HG03064 (cell line): ENCODE measurements at regions not wholly inside any gene's neighbourhood (a gene's known extent, or its start where the extent isn't known, plus 50 kb on each side); places are given as distances from the start of the nearest gene placed in this dataset.
"Not testable (repeated sequence)": the region's sequence is repeated elsewhere in the genome, so short reads cannot be mapped to it uniquely, and the experiment has no call there.

Experiments
- ATAC-seq: cut with Tn5 transposase; IDR thresholded peaks from one replicate; pipeline ENCODE4 v1.9.1; 2021; ENCODE audit warnings: low read depth; ENCODE audit not compliant: unreplicated experiment

DNA sequence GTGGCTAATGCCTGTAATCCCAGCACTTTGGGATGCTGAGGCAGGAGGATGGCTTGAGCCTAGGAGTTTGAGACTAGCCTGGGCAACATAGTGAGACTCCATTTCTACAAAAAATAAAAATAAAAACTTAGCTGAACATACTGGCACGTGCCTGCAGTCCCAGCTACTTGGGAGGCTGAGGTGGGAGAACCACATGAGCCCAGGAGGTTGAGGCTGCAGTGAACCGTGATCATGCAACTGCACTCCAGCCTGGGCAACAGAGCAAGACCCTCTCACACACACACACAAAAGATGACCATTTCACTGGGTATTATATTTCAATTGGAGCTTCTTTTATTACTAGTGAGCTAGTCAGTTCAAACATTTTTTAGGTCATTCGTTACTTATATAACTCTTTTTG lies 116.9 kb upstream of the SLC35F3 start:
- no peak for ATAC-seq

GRCh38 chr1:233788687-233789086 lies 115.8 kb upstream of the SLC35F3 start:
- no peak for ATAC-seq

GRCh38 chr1:233790121-233790520 lies 114.4 kb upstream of the SLC35F3 start:
- ATAC-seq = no peak

GRCh38 chr1:233790662-233791371 lies 113.7 kb upstream of the SLC35F3 start:
- peak; percentile 91 for ATAC-seq

DNA sequence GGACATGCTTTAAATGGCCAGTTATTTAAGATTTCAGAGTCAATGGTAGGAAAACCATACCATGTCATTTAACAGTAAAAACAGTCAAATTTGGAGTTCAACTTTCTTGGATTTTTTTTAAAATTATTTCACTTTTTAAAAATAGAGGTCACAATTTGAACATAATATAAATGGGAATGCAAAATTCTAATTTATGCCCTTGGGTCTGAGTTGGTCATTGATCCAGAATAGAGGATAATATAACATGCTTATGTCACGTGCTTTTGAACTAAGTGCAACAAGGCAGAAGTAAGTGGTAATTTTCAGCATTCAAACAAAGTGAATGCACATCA lies 113.1 kb upstream of the SLC35F3 start:
- ATAC-seq = no peak

DNA sequence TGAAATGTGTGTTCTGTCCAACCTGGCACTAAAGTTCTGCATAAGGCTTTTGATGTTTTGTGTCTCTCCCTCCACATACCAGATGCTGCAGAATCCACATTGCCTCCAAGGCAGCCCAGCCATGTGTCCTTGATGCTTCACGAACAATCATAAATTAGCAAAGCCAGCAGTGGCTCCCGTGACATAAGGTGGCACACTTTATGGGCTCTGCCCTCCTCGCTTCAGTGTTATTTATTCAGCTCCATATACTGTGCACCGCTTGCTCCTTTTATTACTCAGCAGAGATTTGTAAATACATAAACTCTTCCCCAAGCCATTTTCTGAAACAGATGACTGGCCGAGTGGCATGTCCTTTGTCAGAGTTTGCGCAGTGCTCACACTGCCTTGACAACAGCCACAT lies 112.8 kb upstream of the SLC35F3 start:
- ATAC-seq = no peak

DNA sequence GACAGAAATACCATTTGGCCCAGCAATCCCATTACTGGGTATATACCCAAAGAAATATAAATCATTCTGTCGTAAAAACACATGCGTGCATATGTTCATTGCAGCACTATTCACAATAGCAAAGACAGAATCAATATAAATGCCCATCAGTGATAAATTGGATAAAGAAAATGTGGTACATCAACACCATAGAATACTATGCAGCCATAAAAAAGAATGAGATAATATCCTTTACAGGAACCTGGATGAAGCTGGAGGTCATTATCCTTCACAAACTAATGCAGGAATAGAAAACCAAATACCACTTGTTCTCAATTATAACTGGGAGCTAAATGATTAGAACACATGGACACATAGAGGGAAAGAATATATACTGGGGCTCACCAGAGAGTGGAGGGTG lies 109.6 kb upstream of the SLC35F3 start:
- ATAC-seq = no peak

- no peak for ATAC-seq
These were observed 108.2 kb upstream of the SLC35F3 start for GRCh38 chr1:233796146-233796783.

- ATAC-seq = no peak
These were observed 101.9 kb upstream of the SLC35F3 start for GRCh38 chr1:233802611-233803010.

GRCh38 chr1:233805786-233806185 lies 98.7 kb upstream of the SLC35F3 start:
- ATAC-seq = no peak

- ATAC-seq = no peak
These were observed 89.1 kb upstream of the SLC35F3 start for GRCh38 chr1:233815357-233815756.

DNA sequence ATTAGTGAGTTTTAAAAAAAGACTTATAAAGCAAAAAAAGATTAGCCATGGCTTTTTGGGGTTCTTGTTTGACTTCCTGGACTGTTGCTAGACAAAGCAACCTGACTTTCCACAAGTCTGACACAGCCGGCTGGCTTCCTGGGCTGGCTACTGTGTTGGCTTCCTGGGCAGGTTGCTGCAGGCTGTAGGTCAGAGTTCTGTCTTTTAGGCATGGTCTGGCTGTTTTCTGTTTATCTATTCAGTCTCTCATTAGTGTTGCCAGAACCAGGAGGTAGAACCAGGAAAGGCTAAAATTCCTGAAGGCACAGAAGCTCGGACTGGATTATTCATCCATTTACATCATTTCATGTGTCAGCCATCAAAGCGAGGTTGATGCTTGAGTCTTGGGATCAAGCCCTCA lies 88.6 kb upstream of the SLC35F3 start:
- no peak for ATAC-seq

DNA sequence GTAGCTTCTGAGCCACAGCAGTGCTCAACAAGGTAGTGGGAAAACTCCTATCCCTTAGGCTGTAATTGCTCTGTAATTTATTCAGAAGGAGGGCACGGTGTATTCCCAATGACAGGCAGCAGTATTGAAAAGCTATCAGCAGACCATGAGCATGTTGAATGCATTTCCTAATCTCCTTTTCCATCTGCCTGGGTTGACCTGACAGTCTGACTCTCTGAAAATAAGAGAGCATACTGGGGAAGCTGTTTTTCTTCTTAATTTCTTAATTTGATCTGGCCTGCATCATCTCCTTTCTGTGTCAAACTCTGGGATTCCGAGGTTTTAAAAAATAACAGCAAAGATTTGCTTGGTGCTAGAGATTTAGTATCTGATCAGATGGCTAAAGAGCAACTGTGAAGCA lies 88.1 kb upstream of the SLC35F3 start:
- ATAC-seq = no peak

DNA sequence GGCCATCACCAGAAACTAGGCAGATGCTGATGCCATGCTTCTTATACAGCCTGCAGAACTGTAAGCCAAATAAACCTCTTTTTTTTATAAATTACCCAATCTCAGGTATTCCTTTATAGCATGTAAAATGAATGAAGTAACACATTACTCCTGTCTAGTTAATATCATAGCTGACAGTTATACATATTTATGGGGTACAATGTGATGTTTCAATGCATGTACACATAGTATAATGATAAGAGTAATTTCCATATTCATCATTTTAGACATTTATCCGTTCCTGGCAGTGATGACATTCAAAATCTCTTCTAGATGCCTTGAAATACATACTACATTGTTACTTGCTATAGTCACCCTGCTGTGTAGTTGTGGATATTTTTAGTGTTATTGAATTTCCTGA lies 85.4 kb upstream of the SLC35F3 start:
- no peak for ATAC-seq

- not testable (repeated sequence) for ATAC-seq
These were observed 80.3 kb upstream of the SLC35F3 start for GRCh38 chr1:233824179-233824578.

DNA sequence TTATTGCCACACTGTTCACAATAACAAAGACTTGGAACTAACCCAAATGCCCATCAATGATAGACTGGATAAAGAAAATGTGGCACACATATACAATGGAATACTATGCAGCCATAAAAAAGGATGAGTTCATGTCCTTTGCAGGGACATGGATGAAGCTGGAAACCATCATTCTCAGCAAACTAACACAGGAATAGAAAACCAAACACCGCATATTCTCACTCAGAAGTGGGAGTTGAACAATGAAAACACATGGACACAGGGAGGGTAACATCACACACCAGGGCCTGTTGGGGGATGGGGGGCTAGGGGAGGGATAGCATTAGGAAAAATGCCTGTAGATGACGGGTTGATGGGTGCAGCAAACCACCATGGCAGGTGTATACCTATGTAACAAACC lies 76.5 kb upstream of the SLC35F3 start:
- not testable (repeated sequence) for ATAC-seq

DNA sequence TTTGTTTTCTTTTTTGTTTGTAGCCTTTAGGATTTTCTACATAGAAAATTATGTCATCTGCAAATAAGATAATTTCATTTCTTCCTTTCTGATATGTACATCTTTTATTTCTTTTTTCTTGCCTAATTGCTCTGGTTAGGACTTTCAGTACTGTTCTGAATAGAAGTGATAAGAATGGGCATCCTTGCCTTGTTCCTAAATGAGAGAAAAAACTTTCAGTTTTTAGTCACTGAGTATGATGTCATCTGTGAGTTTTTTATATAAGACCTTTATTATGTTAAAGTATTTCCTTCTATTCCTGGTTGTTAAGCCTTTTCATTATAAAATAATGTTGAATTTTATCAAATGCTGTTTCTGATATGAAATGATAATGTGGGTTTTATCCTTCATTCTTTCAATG lies 76.0 kb upstream of the SLC35F3 start:
- ATAC-seq = no peak

- ATAC-seq = no peak
These were observed 69.9 kb upstream of the SLC35F3 start for GRCh38 chr1:233834609-233835008.

GRCh38 chr1:233838207-233838606 lies 66.3 kb upstream of the SLC35F3 start:
- ATAC-seq = not testable (repeated sequence)

- no peak for ATAC-seq
These were observed 60.8 kb upstream of the SLC35F3 start for GRCh38 chr1:233843525-233844204.

DNA sequence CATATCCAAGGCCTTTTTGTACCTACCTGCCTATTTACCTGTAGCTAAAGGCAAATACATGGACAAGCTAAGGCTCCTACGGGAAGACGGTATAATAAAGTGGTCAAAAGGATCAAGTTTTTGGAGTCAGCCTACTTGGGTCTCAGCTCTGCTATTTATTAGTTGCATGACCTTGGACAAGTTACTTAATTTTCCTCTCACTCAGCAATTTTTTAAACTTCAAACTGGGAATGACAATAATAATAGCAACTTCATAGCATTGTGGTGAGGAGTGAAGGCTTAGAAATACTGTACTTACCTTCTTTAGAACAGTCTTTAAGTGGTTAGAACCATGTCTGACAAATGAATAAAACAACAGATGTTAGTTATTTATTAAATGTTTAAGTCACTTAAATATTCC lies 60.2 kb upstream of the SLC35F3 start:
- no peak for ATAC-seq

DNA sequence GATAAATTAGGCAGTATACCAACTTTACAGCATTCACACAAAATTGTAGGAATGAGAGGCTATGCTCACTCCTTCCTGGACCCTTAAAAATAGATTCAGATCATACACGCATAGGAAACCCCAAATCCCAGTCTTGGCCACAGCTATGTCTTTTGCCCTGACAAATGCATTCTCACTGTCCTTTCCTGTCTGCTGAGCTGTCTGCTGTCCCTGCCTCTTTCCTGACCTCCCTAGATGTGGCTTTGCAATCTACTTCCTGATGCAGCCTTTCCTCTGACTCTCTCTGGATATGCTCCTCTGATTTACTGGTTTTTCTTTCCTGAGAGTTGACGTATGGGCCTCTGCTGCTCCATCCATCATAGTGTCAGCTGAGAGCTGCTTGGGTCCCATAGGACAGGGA lies 59.8 kb upstream of the SLC35F3 start:
- ATAC-seq = no peak
